AG04450 (cell line): ENCODE measurements at regions not wholly inside any gene's neighbourhood (a gene's known extent, or its start where the extent isn't known, plus 50 kb on each side); places are given as distances from the start of the nearest gene placed in this dataset.

ENCODE experiments used
- CTCF ChIA-PET: fragments of 300-600, 350-600 bp; formaldehyde crosslinking; extraction: SDS; loops from one replicate; lab custom pipeline; 2022; ENCODE audit warnings: antibody characterized with exemption, inconsistent platforms; lab: Charles Lee
- POLR2A ChIA-PET: fragments of 350-600 bp; formaldehyde crosslinking; extraction: SDS; loops from one replicate; lab custom pipeline; 2021; ENCODE audit warnings: antibody characterized with exemption, inconsistent platforms; lab: Yijun Ruan, JAX
- DNase-seq: peaks from one replicate; pipeline ENCODE4 v3.0.0-alpha.2; 2011; ENCODE audit warnings: low read depth, low spot score
- H3K27ac ChIP-seq: one replicate; pipeline ENCODE4 v1.5.1; 2012; ENCODE audit warnings: low read depth, low read length, control low read depth
- H3K27me3 ChIP-seq: one replicate; pipeline ENCODE4 v1.6.0; 2012; ENCODE audit warnings: low read length; ENCODE audit not compliant: control insufficient read depth, insufficient read depth
- H3K4me3 ChIP-seq: 2 replicates; pipeline ENCODE4 v1.5.1; 2011; ENCODE audit warnings: mild to moderate bottlenecking, low read depth, low read length, control low read depth
- H3K9me3 ChIP-seq: 2 replicates; pipeline ENCODE4 v1.5.1; 2012; ENCODE audit warnings: low read length; ENCODE audit not compliant: control insufficient read depth, insufficient read depth
- CTCF ChIP-seq: IDR thresholded peaks from 2 replicates; pipeline ENCODE4 v1.5.1; 2011; ENCODE audit warnings: low read depth, low read length, control low read depth, inconsistent platforms

- DNase-seq: no peak
- TF ChIP-seq CTCF: no peak
- Histone ChIP-seq H3K27ac (no peak overlapping the region), H3K27me3 (no peaks in the 10 kb centered on the region), H3K9me3 (no peaks in the 10 kb centered on the region; the same call in 1 of the 2 replicates), H3K4me3 (no peak overlapping the region)
- POLR2A ChIA-PET: no interaction called here
- CTCF ChIA-PET: no interaction called here
Observed at GRCh38 chr2:8485736-8486135, 196.1 kb upstream of the ID2 start.

- Histone ChIP-seq H3K9me3 (no peaks in the 10 kb centered on the region; the same call in 1 of the 2 replicates), H3K27me3 (no peaks in the 10 kb centered on the region), H3K27ac (no peak overlapping the region), H3K4me3 (no peak overlapping the region)
- no peak for DNase-seq
- no peak for TF ChIP-seq CTCF
- ChIA-PET POLR2A (no interaction called here), CTCF (no interaction called here)
Observed at GRCh38 chr2:8486141-8486540, 195.7 kb upstream of the ID2 start.

- DNase-seq: no peak
- no peak overlapping the region for H3K4me3 ChIP-seq
- no peaks in the 10 kb centered on the region for H3K27me3 ChIP-seq
- ChIA-PET POLR2A (no interaction called here), CTCF (no interaction called here)
- no peak for TF ChIP-seq CTCF
- H3K27ac ChIP-seq: no peak overlapping the region
- H3K9me3 ChIP-seq: no peaks in the 10 kb centered on the region; the same call in 1 of the 2 replicates
Observed at GRCh38 chr2:8487461-8487932, 194.4 kb upstream of the ID2 start.

GRCh38 chr2:8488001-8488738 is 193.7 kb upstream of the ID2 start:
- no peak overlapping the region for H3K4me3 ChIP-seq
- no peak for DNase-seq
- H3K27ac ChIP-seq: no peak overlapping the region
- POLR2A ChIA-PET: no interaction called here
- no peaks in the 10 kb centered on the region; the same call in 1 of the 2 replicates for H3K9me3 ChIP-seq
- CTCF ChIA-PET: interaction anchor here (0.7 kb wide), 1 partner anchor 197 kb away, joined by 3 read pairs; no protein-coding TSS in a partner anchor
- no peaks in the 10 kb centered on the region for H3K27me3 ChIP-seq
- no peak for TF ChIP-seq CTCF

GRCh38 chr2:8489221-8489620 is 192.6 kb upstream of the ID2 start:
- no peak for DNase-seq
- no peak overlapping the region for H3K27ac ChIP-seq

More at GRCh38 chr2:8489221-8489620, 192.6 kb upstream of the ID2 start:
- Histone ChIP-seq H3K4me3 (no peak overlapping the region), H3K9me3 (no peaks in the 10 kb centered on the region; the same call in 1 of the 2 replicates), H3K27me3 (no peaks in the 10 kb centered on the region)
- POLR2A ChIA-PET: interaction anchor here (0.7 kb wide), 1 partner anchor 193 kb away, joined by 3 read pairs; the partner anchor contains the start of gene ID2
- no peak for TF ChIP-seq CTCF
- CTCF ChIA-PET: no interaction called here
